Vagina (tissue), 2 donors: ENCODE measurements at regions not wholly inside any gene's neighbourhood (a gene's known extent, or its start where the extent isn't known, plus 50 kb on each side); places are given as distances from the start of the nearest gene placed in this dataset.

Experiments
- DNase-seq, 2 donors: peaks; one replicate each; pipeline ENCODE4 v3.0.0-alpha.2; 2017; ENCODE audit errors: extremely low spot score in 2 of 2
- H3K27ac ChIP-seq: fragments of 200-600 bp; sonication (generic); one replicate; pipeline ENCODE4 v1.5.1; 2019
- H3K27me3 ChIP-seq: fragments of 200-600 bp; sonication (generic); one replicate; pipeline ENCODE4 v1.5.1; 2019
- H3K36me3 ChIP-seq, 2 donors: fragments of 200-600 bp; sonication (generic); one replicate each; pipeline ENCODE4 v1.5.1; 2017 to 2019
- H3K4me1 ChIP-seq: fragments of 200-600 bp; sonication (generic); one replicate; pipeline ENCODE4 v1.5.1; 2019
- H3K4me3 ChIP-seq, 2 donors: fragments of 200-600 bp; sonication (generic); 1 replicate in 1 of 2; 2 replicates in 1 of 2; pipeline ENCODE4 v1.5.1; 2016 to 2019
- H3K9me3 ChIP-seq: fragments of 200-600 bp; sonication (generic); one replicate; pipeline ENCODE4 v1.5.1; 2019
- CTCF ChIP-seq, 3 experiments: fragments of 450-650 bp in 2 of 3; fragments of 200-600 bp in 1 of 3; sonication (generic) in 1 of 3; IDR thresholded peaks; one replicate each; pipeline ENCODE4 v1.5.1; 2017 to 2019; ENCODE audit warnings: antibody characterized with exemption in 3 of 3, mild to moderate bottlenecking in 2 of 3, moderate library complexity in 2 of 3
- POLR2A ChIP-seq, 2 donors: fragments of 450-650 bp; IDR thresholded peaks; one replicate each; pipeline ENCODE4 v1.6.1; 2017; ENCODE audit warnings: antibody characterized with exemption in 2 of 2, mild to moderate bottlenecking in 2 of 2, moderate library complexity in 2 of 2
- POLR2AphosphoS5 ChIP-seq, 2 donors: sonication (generic); formaldehyde crosslinking; IDR thresholded peaks; one replicate each; pipeline ENCODE4 v1.9.0; 2017; ENCODE audit warnings: antibody characterized with exemption in 2 of 2, mild to moderate bottlenecking in 2 of 2, low read depth in 1 of 2; ENCODE audit not compliant: insufficient read depth in 1 of 2
- intact Hi-C: fragments of 100-400 bp; cut with DNase I; formaldehyde crosslinking; loops from one replicate; pipeline ENCODE4 v1.15.1; 2023

- intact Hi-C loops: no loop called here
- DNase-seq: no peak
- TF ChIP-seq POLR2AphosphoS5 (IDR thresholded peaks at IDR 0.05; ENCODE audit: insufficient read depth in 1 of 2, low read depth in 1 of 2) (no peak), POLR2A (IDR thresholded peaks at IDR 0.05) (no peak), CTCF (IDR thresholded peaks at IDR 0.05) (no peak)
- no peaks in the 10 kb centered on the region for H3K36me3 ChIP-seq
- no peaks in the 10 kb centered on the region for H3K9me3 ChIP-seq
- H3K4me3 ChIP-seq: no peak overlapping the region
- H3K4me1 ChIP-seq: no peaks in the 10 kb centered on the region
- no peak overlapping the region for H3K27ac ChIP-seq
- H3K27me3 ChIP-seq: no peaks in the 10 kb centered on the region
Observed at GRCh38 chr1:79325126-79325525, 318.6 kb upstream of the ADGRL4 start.

GRCh38 chr1:79323239-79324025 is 316.9 kb upstream of the ADGRL4 start:
- no peaks in the 10 kb centered on the region for H3K27me3 ChIP-seq
- no peak for TF ChIP-seq CTCF (IDR thresholded peaks at IDR 0.05)
- no peak for TF ChIP-seq POLR2AphosphoS5 (IDR thresholded peaks at IDR 0.05; ENCODE audit: insufficient read depth in 1 of 2, low read depth in 1 of 2)
- TF ChIP-seq POLR2A (IDR thresholded peaks at IDR 0.05): no peak
- H3K27ac ChIP-seq: no peak overlapping the region

GRCh38 chr1:79322511-79323027 is 316.0 kb upstream of the ADGRL4 start:
- Histone ChIP-seq H3K27ac (no peak overlapping the region), H3K36me3 (no peaks in the 10 kb centered on the region), H3K4me1 (no peaks in the 10 kb centered on the region), H3K27me3 (no peaks in the 10 kb centered on the region), H3K9me3 (no peaks in the 10 kb centered on the region), H3K4me3 (no peak overlapping the region)
- intact Hi-C loops: no loop called here
- no peak for TF ChIP-seq POLR2A (IDR thresholded peaks at IDR 0.05)
- TF ChIP-seq CTCF (IDR thresholded peaks at IDR 0.05): no peak
- no peak for TF ChIP-seq POLR2AphosphoS5 (IDR thresholded peaks at IDR 0.05; ENCODE audit: insufficient read depth in 1 of 2, low read depth in 1 of 2)
- DNase-seq: no peak

More at GRCh38 chr1:79323239-79324025, 316.9 kb upstream of the ADGRL4 start:
- DNase-seq: no peak
- Histone ChIP-seq H3K4me1 (no peaks in the 10 kb centered on the region), H3K4me3 (no peak overlapping the region), H3K9me3 (no peaks in the 10 kb centered on the region), H3K36me3 (no peaks in the 10 kb centered on the region)
- intact Hi-C loops: no loop called here

- Histone ChIP-seq H3K36me3 (no peaks in the 10 kb centered on the region), H3K4me3 (no peak overlapping the region), H3K27me3 (no peaks in the 10 kb centered on the region), H3K9me3 (no peaks in the 10 kb centered on the region), H3K4me1 (no peaks in the 10 kb centered on the region), H3K27ac (no peak overlapping the region)
- intact Hi-C loops: no loop called here
- no peak for TF ChIP-seq POLR2AphosphoS5 (IDR thresholded peaks at IDR 0.05; ENCODE audit: insufficient read depth in 1 of 2, low read depth in 1 of 2)
- no peak for TF ChIP-seq POLR2A (IDR thresholded peaks at IDR 0.05)
- no peak for TF ChIP-seq CTCF (IDR thresholded peaks at IDR 0.05)
- DNase-seq: no peak
Observed at GRCh38 chr1:79312438-79312837, 305.9 kb upstream of the ADGRL4 start.

- H3K27ac ChIP-seq: no peak overlapping the region
- TF ChIP-seq POLR2AphosphoS5 (IDR thresholded peaks at IDR 0.05; ENCODE audit: insufficient read depth in 1 of 2, low read depth in 1 of 2): no peak
- TF ChIP-seq CTCF (IDR thresholded peaks at IDR 0.05): no peak
- TF ChIP-seq POLR2A (IDR thresholded peaks at IDR 0.05): no peak
Observed at GRCh38 chr1:79310609-79311008, 304.1 kb upstream of the ADGRL4 start.

More at GRCh38 chr1:79310609-79311008, 304.1 kb upstream of the ADGRL4 start:
- DNase-seq: no peak
- intact Hi-C loops: no loop called here
- H3K9me3 ChIP-seq: no peaks in the 10 kb centered on the region
- H3K36me3 ChIP-seq: no peaks in the 10 kb centered on the region
- H3K4me1 ChIP-seq: no peaks in the 10 kb centered on the region
- H3K4me3 ChIP-seq: no peak overlapping the region
- H3K27me3 ChIP-seq: no peaks in the 10 kb centered on the region
